LNCAP (cell line): ENCODE measurements at regions not wholly inside any gene's neighbourhood (a gene's known extent, or its start where the extent isn't known, plus 50 kb on each side); places are given as distances from the start of the nearest gene placed in this dataset.

Experiments used
- TF ChIP-seq, protein P1 (sequence below): fragments of 450-650 bp; IDR thresholded peaks from 2 replicates; pipeline ENCODE4 v1.5.1; 2017; ENCODE audit warnings: mild to moderate bottlenecking

DNA sequence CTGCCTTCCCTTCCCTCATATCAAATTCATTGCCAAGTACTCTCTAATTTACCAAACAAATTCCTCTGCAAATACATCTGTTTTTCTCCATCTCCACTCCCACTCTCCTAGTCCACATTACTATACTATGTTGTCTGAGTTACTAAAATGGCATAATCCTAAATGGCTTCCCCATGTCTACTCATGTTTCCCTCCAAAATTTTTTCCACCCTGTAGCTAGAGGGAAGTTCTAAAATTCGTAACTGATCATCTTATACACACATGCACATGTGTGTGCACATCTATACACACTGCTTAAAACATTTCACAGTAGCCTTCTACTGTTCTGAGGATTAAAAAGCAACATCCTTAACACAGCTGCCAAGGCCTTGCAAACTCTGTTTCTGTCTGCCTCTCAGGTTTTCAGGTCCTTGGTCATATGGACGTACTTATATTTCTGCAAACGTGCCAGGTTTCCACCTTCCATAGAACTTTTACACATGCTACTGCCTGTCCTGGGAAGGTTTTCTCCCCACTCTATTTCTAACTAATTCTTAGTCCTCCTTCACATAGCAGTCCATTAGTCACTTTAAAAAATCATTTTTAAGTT, 140.6 kb downstream of the LURAP1L start:
- TF ChIP-seq, protein P1, sequence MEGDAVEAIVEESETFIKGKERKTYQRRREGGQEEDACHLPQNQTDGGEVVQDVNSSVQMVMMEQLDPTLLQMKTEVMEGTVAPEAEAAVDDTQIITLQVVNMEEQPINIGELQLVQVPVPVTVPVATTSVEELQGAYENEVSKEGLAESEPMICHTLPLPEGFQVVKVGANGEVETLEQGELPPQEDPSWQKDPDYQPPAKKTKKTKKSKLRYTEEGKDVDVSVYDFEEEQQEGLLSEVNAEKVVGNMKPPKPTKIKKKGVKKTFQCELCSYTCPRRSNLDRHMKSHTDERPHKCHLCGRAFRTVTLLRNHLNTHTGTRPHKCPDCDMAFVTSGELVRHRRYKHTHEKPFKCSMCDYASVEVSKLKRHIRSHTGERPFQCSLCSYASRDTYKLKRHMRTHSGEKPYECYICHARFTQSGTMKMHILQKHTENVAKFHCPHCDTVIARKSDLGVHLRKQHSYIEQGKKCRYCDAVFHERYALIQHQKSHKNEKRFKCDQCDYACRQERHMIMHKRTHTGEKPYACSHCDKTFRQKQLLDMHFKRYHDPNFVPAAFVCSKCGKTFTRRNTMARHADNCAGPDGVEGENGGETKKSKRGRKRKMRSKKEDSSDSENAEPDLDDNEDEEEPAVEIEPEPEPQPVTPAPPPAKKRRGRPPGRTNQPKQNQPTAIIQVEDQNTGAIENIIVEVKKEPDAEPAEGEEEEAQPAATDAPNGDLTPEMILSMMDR = no peak

DNA sequence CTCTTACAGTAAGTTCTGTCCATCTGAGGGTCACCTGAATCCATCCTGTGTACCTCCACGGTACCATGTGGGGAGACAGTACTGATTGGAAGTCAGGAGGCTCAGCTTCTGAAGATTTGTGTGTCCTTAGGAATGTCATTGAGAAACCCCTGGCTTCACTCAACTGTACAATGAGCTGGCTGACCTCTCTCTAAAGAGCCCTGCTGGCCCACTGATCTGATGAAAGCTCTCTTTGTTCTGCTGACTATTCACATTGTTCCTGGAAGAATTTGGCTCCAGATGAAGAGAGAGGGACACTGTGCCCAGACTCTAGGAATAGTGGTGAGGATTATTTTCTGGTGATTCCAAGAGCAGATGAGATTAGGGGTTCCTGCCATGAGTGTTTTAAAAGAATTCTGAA, 141.2 kb downstream of the LURAP1L start:
- TF ChIP-seq, protein P1 = no peak

DNA sequence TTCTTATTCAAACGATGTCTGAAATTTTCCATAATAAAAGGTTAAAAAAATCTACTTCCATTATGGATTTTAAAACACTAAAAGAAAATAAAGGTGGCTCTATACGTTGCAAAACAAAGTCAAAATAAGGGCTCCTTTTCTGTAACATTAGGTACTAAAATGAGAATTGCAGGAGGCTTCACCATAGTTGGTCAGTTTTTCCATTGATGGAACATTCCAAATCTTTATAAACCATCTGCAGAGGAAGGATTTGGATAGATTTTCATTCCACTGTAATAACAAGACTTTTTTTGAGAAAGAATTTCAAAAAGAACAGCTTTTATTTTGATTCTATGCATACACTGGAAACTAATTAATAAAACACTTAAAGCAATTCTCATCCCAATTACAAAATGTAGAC, 145.6 kb downstream of the LURAP1L start:
- TF ChIP-seq, protein P1 = no peak

- TF ChIP-seq, protein P1 = no peak
These were observed 146.8 kb downstream of the LURAP1L start for GRCh38 chr9:12921621-12922020.

- TF ChIP-seq, protein P1 = no peak
These were observed 147.5 kb downstream of the LURAP1L start for GRCh38 chr9:12922224-12922866.

DNA sequence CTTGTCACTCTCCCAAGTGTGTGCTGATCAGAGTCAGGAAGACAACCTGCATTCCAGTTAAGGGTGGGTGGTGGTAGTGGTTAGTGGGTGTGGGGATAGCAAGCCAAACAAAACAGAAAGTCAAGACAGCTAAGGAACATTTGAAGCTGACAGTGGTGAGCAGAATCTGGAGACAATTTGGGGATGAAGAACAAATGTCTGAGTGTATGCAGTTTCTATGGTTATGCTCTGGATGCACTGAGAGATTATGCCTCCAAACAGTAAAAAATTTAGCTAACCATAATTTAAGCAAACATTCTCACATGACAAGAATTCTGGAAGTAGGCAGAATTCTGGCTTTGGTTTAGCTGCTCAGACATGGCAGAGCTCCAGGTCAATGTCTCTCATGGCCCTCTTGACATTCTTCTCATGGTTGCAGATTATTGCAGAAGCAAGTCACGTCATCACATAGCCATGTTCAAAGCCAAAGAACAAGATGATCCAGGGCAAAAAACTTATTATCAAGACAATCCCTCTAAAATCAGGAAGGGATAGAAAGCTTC, 148.7 kb downstream of the LURAP1L start:
- TF ChIP-seq, protein P1 = no peak

- TF ChIP-seq, protein P1 = no peak
These were observed 156.1 kb downstream of the LURAP1L start for GRCh38 chr9:12930906-12931305.
